NCI-H1417 treated with DMSO at 0.1 percent for 48 hours (cell line): ENCODE measurements at regions not wholly inside any gene's neighbourhood (a gene's known extent, or its start where the extent isn't known, plus 50 kb on each side); places are given as distances from the start of the nearest gene placed in this dataset.

ENCODE experiments used
- DNase-seq: peaks from one replicate; lab custom pipeline; 2025; lab: John Stamatoyannopoulos, UW

DNA sequence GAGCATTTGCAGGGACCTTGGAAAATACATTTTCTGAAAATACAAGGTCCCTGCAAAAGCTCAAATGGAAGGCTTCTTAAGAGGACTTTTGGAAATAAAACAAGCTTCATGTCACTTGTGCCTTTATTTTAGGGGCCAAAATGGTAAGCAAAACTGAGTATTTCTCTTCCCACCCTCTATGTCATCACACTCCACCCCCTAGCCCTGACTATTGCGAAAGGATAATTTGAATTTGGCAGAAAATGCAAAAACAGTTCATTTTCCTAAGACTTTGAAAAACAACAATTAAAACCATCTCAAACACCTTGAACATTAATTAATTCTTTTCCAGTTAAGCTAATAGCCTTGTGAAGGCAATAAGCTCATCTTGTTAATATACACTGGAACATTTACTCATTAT is 201.7 kb downstream of the TM2D1 start:
- DNase-seq: no peak

GRCh38 chr1:61520401-61520800 is 204.5 kb downstream of the TM2D1 start:
- DNase-seq: no peak

DNA sequence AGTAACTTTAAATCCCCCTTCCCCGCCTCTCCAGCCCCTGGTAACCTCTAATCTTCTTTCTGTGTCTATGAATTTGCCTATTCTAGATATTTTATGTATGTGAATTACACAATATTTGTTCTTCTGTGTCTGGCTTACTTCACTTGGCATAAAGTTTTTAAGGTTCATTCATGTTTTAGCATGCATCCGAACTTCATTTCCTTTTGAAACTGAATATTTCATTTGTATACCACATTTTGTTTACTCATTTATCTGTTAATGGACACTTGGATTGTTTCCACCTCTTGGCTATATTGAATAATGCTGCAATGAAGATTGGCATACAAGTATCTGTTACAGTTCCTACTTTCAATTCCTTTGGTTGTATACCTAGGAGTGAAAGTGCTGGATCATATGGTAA is 205.3 kb downstream of the TM2D1 start:
- no peak for DNase-seq

- no peak for DNase-seq
Observed at GRCh38 chr1:61518670-61519400, 206.1 kb downstream of the TM2D1 start.

DNA sequence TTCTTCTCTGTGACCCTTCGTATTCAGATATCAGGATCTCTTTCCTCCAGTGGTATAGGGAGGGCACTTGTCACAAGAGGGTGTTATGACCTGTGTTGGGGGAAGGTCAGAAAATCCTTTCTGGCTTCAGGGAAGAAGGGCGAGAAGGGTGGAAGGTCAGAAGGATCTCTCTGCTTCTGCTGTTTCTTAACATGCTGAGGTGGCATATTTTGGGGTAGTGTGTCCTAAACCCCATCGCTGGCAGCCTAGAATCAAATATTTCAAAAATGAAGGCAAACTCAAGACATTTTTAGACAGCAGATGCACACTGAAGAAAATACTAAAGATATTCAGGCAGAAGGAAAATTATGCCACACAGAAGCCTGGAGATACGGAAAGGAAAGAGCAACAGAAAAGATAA is 207.6 kb downstream of the TM2D1 start:
- no peak for DNase-seq

DNA sequence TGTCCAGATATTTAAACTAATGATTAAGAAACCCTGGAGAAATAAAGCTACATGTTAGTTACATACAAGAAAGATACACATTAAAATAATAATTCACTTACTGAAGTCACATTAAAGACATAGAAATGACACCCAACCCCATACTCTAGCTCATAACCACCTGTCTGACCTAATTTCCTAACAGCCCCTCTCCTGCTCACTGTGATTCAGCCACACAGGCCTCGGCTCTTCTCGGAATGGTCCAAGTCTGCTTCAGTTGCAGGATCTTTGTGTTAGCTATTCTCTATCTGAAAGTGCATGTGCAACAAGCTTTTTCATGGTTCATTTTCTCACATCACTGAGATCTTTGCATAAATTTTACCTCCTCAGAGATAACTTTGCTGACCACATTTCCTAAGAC is 209.8 kb downstream of the TM2D1 start:
- no peak for DNase-seq
